ENCODE measurements at regions not wholly inside any gene's neighbourhood (a gene's known extent, or its start where the extent isn't known, plus 50 kb on each side); places are given as distances from the start of the nearest gene placed in this dataset.
"Not testable (repeated sequence)": the region's sequence is repeated elsewhere in the genome, so short reads cannot be mapped to it uniquely, and the experiment has no call there.

DNA sequence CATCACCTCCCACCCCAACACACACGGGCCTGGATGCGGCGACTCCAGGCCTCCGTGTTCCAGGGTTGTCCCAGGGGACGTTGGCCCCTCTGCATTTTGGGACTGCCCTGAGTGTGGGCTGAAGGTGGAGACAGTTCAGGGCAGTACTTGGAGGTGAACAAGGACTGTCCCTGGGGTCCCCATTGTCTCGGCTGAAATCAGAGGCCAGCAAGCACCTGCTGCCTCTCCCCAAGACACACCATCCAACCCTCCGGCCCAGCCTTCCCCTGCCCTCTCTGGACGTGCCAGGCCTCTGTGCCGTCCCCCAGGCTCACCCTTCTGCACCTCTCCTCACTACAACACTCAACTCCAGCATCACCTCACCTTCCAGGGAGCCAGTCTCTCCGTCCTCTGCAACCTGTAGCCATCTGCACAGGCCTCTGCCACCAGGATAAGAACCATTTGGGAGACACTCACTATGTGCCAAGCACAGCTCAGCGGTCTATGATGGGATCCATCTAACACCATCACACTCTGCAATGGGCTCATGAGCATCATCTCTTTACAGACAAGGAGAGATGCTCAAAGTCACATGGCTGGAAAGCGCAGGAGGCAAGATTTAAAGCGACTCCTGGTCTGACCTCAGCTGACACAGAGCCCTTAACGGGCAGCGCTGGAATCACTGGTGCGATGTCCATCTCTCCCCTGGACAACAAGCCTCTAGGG is 104.5 kb upstream of the SEC14L1 start:
- H4K20me1 ChIP-seq: no peaks in the 10 kb centered on the region
- peak overlapping the region; percentile 88 for H3K27ac ChIP-seq
- peaks cover 67% of the 10 kb centered on the region for H3K4me1 ChIP-seq
- TF ChIP-seq Cebpa-rat (IDR thresholded peaks at IDR 0.05): no peak
- H3K9ac ChIP-seq: peak overlapping the region; percentile 75
- peak overlapping the region; percentile 89 for H3K4me2 ChIP-seq
- H3K27me3 ChIP-seq: no peaks in the 10 kb centered on the region
- peaks cover 12% of the 10 kb centered on the region for H3K9me3 ChIP-seq
- 0 out of 2 replicates have a peak, but pooled peaks cover 5% of the 10 kb centered on the region for H3K36me3 ChIP-seq
- peak overlapping the region; percentile 50 for H3K4me3 ChIP-seq

DNA sequence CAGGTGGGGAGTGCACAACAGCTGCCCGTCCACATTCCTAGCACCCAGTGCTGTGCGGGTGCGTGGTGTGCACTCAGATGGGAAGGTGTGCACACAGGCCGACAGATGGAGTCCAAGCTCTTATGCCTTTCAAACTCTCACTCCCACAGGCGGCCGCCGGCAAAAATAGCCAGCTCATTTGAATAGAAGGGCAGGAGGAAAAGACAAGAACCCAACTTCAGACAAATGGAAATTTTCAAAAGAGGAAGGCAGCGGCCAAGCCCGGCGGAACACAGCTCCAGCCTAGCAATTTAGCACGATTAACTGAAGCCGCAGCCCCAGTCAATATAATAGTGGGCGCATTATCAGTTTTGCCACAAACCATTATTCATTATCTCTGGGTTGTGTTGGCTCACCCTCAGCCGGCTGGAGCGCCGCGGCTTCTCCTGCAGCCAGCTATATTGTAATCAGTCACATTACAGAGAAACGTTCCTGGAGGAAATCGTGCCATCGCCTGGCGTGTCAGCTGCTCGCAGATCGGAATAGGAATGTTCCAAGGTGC is 103.9 kb upstream of the SEC14L1 start:
- H3K4me1 ChIP-seq: peaks cover 67% of the 10 kb centered on the region
- no peaks in the 10 kb centered on the region for H3K27me3 ChIP-seq
- peak overlapping the region; percentile 89 for H3K4me2 ChIP-seq
- 0 out of 2 replicates have a peak, but pooled peaks cover 4% of the 10 kb centered on the region for H3K36me3 ChIP-seq
- peak overlapping the region; percentile 88 for H3K27ac ChIP-seq
- TF ChIP-seq Cebpa-rat (IDR thresholded peaks at IDR 0.05): no peak
- no peaks in the 10 kb centered on the region for H4K20me1 ChIP-seq
- H3K4me3 ChIP-seq: peak overlapping the region; percentile 50
- H3K9me3 ChIP-seq: peaks cover 6% of the 10 kb centered on the region
- peak overlapping the region; percentile 75 for H3K9ac ChIP-seq

DNA sequence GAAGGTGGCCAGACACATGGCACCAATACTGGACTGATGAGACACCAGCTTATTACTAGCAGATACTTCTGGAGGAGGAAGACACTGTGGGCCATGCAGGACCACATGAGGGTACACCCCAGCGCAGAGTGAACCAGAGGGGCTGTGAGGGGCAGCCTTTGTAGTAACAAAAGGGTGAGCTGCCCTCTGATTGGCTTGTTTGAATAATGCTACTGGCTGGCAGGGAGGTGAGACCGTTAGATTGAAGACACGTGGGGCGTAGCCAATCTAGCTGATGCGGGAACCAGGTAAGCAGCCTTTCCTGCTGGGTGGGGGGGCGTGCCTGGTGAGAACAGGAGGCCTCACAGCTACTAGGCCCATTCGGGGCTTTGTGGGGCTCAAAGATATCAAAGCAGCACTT is 102.8 kb upstream of the SEC14L1 start:
- Histone ChIP-seq H4K20me1 (no peaks in the 10 kb centered on the region), H3K27me3 (no peaks in the 10 kb centered on the region), H3K9ac (peak overlapping the region; percentile 75; the same call in 1 of the 2 replicates), H3K27ac (peak overlapping the region; percentile 88), H3K36me3 (no peaks in the 10 kb centered on the region), H3K9me3 (no peaks in the 10 kb centered on the region), H3K4me1 (peaks cover 71% of the 10 kb centered on the region), H3K4me2 (peak overlapping the region; percentile 89), H3K4me3 (no peak overlapping the region)
- TF ChIP-seq Cebpa-rat (IDR thresholded peaks at IDR 0.05): no peak

DNA sequence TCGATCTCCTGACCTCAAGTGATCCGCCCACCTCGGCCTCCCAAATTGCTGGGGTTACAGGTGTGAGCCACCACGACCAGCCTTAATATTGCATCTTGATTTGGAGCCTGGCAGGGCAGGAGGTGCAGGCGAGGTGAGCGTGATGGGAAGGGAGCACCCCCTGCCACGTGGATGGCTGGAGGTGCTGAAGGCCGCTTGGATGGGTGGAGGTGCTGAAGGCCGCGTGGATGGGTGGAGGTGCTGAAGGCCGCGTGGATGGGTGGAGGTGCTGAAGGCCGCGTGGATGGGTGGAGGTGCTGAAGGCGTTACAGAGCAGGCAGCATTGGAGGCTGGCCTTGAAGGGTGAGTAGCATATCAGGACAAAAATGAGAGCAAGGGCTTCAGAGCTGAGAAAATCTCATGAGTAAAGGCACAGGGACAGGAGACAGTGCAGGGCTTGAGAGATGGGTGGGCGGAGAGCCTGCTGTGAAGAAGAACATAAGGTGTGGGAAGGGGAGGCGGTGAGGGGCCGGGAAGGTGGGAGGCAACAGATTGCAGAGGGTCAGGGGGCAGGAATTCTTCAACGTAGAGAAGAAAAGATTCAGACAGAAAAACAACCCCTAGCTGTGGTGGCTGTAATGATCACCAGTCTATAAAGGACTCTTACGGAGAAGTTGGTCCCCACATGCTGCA is 101.7 kb upstream of the SEC14L1 start:
- H3K4me2 ChIP-seq: peak overlapping the region; percentile 89; the same call in 1 of the 2 replicates
- H3K27me3 ChIP-seq: no peaks in the 10 kb centered on the region
- H3K4me1 ChIP-seq: peaks cover 71% of the 10 kb centered on the region
- H3K9me3 ChIP-seq: no peaks in the 10 kb centered on the region
- no peaks in the 10 kb centered on the region for H4K20me1 ChIP-seq
- no peak overlapping the region for H3K27ac ChIP-seq
- H3K36me3 ChIP-seq: no peaks in the 10 kb centered on the region
- no peak for TF ChIP-seq Cebpa-rat (IDR thresholded peaks at IDR 0.05)
- H3K4me3 ChIP-seq: no peak overlapping the region
- no peak overlapping the region for H3K9ac ChIP-seq

DNA sequence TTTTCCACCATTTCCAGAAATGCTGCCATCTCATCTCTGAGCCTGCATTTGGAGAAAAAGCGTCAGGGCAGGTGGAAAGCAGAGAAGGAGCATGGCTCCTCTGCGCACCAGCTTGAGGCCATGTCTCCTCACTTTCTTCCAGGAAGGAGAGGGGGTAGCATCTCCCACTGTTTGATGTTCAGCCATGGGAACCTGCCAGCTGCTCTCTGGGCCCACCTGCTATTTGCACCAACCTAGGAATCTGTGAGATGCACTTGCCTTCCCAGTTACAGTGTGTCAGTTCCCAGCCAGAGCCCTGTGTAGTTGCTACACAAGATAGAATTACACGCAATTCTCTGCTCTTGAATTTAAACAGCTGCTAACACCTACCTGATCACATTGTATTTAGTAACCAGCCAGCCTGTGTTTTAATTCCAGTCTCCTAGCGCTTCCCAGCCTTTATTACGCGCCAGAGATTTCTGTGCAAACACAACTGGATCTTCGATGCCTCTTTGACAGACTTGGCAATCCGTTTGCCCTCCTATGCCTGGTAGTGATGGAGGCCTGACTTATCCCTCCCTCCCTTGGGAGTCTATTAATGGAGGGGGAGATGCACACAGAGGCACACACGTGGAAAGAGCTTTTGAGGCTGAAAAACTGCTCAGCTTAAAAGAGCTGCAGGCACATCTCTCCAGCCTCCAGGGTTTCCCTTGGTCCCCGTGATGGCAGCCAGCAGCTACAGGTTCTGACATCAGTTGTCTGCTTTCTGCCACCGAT is 98.1 kb upstream of the SEC14L1 start:
- Histone ChIP-seq H3K36me3 (no peaks in the 10 kb centered on the region), H3K4me2 (peak overlapping the region; percentile 71), H3K4me3 (no peak overlapping the region), H4K20me1 (no peaks in the 10 kb centered on the region), H3K27ac (peak overlapping the region; percentile 54), H3K9me3 (no peaks in the 10 kb centered on the region), H3K27me3 (no peaks in the 10 kb centered on the region), H3K4me1 (peaks cover 43% of the 10 kb centered on the region), H3K9ac (peak overlapping the region; percentile 8)
- no peak for TF ChIP-seq Cebpa-rat (IDR thresholded peaks at IDR 0.05)

DNA sequence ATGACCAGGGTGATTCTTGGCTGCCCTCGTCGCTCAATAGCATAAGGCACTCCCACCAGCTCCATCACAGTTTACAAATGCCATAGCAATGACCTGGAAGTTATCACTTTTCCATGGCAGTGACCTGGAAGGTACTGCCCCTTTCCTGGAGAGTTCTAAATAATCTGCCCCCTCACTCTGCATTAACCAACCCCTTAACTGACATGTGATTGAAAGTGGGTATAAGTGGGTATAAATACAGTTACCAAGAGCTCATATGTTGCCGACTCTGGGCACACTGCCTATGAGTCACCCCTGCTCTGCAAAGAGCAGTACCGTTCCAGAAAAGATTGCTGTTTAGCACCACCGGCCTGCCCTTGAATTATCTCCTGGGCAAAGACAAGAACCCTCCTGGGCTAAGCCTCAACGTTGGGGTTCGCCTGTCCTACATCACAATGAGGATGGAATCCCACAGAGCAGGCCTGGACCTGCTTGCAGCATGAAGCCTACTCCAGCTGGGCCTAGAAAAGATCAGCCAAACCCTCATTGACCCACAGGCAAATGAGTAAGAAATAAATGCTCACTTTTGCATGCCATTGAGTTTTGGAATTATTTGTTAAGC is 95.2 kb upstream of the SEC14L1 start:
- H3K27me3 ChIP-seq: no peaks in the 10 kb centered on the region
- H3K27ac ChIP-seq: no peak overlapping the region
- no peak overlapping the region for H3K4me3 ChIP-seq
- TF ChIP-seq Cebpa-rat (IDR thresholded peaks at IDR 0.05): no peak
- no peak overlapping the region for H3K9ac ChIP-seq
- H3K4me2 ChIP-seq: no peak overlapping the region
- H3K4me1 ChIP-seq: peaks cover 51% of the 10 kb centered on the region
- H3K36me3 ChIP-seq: no peaks in the 10 kb centered on the region
- no peaks in the 10 kb centered on the region for H4K20me1 ChIP-seq
- no peaks in the 10 kb centered on the region for H3K9me3 ChIP-seq

DNA sequence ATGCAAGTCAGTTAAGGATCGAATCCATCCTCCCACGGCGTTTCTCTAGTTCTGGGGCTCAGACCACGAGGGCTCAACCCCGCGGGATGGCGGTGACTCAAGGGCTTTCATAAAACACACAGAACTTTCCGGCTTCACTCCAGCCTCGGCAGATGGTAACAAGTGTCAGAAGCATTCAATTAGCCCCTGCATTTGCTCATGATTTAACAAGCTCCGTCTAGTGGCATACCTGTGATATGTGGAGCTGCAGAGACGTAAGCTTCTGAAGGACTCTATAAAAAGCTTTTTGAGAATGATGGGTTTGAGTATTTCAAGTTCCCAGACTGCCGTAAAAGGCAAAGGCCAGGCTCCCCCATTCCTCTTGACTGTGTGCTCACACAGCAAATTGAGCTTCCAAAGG is 91.3 kb upstream of the SEC14L1 start:
- Histone ChIP-seq H3K4me2 (peak overlapping the region; percentile 94), H3K9ac (no peak overlapping the region), H3K9me3 (no peaks in the 10 kb centered on the region), H3K27ac (no peak overlapping the region; the same call in 1 of the 2 replicates), H4K20me1 (no peaks in the 10 kb centered on the region), H3K36me3 (no peaks in the 10 kb centered on the region), H3K27me3 (no peaks in the 10 kb centered on the region), H3K4me3 (no peak overlapping the region), H3K4me1 (peaks cover 69% of the 10 kb centered on the region)
- TF ChIP-seq Cebpa-rat (IDR thresholded peaks at IDR 0.05): no peak

DNA sequence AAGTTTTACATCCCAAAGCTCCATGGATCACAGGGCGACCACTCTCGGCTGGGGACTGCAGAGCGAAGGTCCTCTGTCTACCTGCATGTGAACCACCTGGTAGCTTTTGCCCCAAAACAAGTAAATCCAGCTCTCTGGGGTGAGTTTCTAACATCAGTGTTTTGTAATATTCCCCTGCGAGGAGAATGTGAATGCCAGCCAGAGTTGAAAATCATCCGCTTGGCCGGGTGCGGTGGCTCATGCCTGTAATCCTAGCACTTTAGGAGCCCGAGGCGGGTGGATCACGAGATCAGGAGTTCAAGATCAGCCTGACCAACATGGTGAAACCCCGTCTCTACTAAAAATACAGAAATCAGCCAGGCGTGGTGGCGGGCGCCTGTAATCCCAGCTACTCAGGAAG is 89.9 kb upstream of the SEC14L1 start:
- H3K9me3 ChIP-seq, H4K20me1 ChIP-seq, H3K4me3 ChIP-seq, H3K27ac ChIP-seq, H3K36me3 ChIP-seq, H3K9ac ChIP-seq, H3K27me3 ChIP-seq: not testable (repeated sequence)
- H3K4me2 ChIP-seq: peak overlapping the region; percentile 94
- H3K4me1 ChIP-seq: peaks cover 84% of the 10 kb centered on the region

DNA sequence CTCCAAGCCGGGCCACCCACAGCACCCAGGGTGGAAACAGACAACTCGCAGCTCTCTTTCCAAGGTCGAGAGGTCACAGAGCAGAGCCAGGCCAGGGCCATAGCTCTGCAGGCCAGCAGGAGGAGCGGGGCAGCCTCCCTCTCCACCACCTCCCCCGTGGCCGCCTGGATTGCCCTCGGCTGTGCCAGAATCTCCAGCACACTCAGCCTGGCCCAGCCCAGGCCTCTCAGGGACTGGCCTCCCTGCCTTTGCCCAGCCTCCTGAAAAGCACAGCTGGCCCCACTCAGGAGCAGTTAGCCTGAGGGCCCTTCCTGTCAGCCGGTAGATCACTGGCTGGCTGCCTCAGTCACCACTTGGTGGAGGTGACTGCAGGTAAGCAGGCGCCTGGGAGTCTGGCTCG is 85.8 kb upstream of the SEC14L1 start:
- no peaks in the 10 kb centered on the region for H4K20me1 ChIP-seq
- no peak overlapping the region for H3K4me3 ChIP-seq
- peaks cover 69% of the 10 kb centered on the region for H3K4me1 ChIP-seq
- H3K27me3 ChIP-seq: no peaks in the 10 kb centered on the region
- no peaks in the 10 kb centered on the region for H3K9me3 ChIP-seq
- TF ChIP-seq Cebpa-rat (IDR thresholded peaks at IDR 0.05): no peak
- H3K9ac ChIP-seq: 0 out of 2 replicates have a peak overlapping the region, but pooled peaks have one; percentile 24
- peak overlapping the region; percentile 94 for H3K4me2 ChIP-seq
- H3K36me3 ChIP-seq: no peaks in the 10 kb centered on the region
- H3K27ac ChIP-seq: peak overlapping the region; percentile 30; the same call in 1 of the 2 replicates
